H1 (cell line): ENCODE measurements at regions not wholly inside any gene's neighbourhood (a gene's known extent, or its start where the extent isn't known, plus 50 kb on each side); places are given as distances from the start of the nearest gene placed in this dataset.

Source experiments
- GTF2F1 ChIP-seq: IDR thresholded peaks from 2 replicates; pipeline ENCODE4 v1.6.1; 2012; ENCODE audit warnings: low read depth, low read length, improper control_type of control experiment, borderline replicate concordance
- ZNF274 ChIP-seq: IDR thresholded peaks from 2 replicates; pipeline ENCODE4 v1.7.0; 2012; ENCODE audit warnings: low read length, borderline replicate concordance; ENCODE audit errors: extremely low read depth
- TF ChIP-seq, protein P1 (sequence below), 3 experiments: IDR thresholded peaks; 1 replicate in 2 of 3; 2 replicates in 1 of 3; pipeline versions ENCODE4 v1.5.1 to v1.6.1; 2011; ENCODE audit warnings: low read length in 3 of 3, mild to moderate bottlenecking in 3 of 3, inconsistent platforms in 2 of 3, low read depth in 1 of 3, moderate library complexity in 1 of 3; ENCODE audit not compliant: insufficient read depth in 1 of 3; ENCODE audit errors: control extremely low read depth in 1 of 3
- TF ChIP-seq, protein P2 (sequence below): IDR thresholded peaks from 2 replicates; pipeline ENCODE4 v1.6.1; 2012; ENCODE audit warnings: low read length, inconsistent platforms
- TF ChIP-seq, protein P3 (sequence below): IDR thresholded peaks from 2 replicates; pipeline ENCODE4 v1.6.1; 2012; ENCODE audit warnings: inconsistent platforms

DNA sequence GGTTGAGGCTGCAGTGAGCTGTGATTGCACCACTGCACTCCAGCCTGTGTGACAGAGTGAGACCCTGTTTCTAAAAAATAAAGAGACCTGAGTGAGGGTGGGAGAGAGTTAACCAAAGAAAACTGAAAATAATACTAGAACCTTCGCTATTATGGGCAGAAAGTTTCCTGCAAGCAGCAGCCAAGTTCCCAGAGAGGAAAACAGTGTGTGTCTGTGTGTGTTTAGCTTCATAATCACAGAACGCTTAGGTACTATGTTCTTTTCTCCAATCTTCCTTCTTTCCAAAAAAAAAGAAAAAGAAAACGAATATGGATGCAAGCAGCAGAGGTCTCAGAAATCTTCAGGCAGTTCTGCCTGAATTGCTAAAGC, 170.0 kb downstream of the LY86 start:
- no peak for TF ChIP-seq ZNF274
- TF ChIP-seq, protein P1, sequence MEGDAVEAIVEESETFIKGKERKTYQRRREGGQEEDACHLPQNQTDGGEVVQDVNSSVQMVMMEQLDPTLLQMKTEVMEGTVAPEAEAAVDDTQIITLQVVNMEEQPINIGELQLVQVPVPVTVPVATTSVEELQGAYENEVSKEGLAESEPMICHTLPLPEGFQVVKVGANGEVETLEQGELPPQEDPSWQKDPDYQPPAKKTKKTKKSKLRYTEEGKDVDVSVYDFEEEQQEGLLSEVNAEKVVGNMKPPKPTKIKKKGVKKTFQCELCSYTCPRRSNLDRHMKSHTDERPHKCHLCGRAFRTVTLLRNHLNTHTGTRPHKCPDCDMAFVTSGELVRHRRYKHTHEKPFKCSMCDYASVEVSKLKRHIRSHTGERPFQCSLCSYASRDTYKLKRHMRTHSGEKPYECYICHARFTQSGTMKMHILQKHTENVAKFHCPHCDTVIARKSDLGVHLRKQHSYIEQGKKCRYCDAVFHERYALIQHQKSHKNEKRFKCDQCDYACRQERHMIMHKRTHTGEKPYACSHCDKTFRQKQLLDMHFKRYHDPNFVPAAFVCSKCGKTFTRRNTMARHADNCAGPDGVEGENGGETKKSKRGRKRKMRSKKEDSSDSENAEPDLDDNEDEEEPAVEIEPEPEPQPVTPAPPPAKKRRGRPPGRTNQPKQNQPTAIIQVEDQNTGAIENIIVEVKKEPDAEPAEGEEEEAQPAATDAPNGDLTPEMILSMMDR (IDR thresholded peaks at IDR 0.05; ENCODE audit: control extremely low read depth in 1 of 3, insufficient read depth in 1 of 3, low read depth in 1 of 3, low read length in 3 of 3): no peak
- TF ChIP-seq, protein P2, sequence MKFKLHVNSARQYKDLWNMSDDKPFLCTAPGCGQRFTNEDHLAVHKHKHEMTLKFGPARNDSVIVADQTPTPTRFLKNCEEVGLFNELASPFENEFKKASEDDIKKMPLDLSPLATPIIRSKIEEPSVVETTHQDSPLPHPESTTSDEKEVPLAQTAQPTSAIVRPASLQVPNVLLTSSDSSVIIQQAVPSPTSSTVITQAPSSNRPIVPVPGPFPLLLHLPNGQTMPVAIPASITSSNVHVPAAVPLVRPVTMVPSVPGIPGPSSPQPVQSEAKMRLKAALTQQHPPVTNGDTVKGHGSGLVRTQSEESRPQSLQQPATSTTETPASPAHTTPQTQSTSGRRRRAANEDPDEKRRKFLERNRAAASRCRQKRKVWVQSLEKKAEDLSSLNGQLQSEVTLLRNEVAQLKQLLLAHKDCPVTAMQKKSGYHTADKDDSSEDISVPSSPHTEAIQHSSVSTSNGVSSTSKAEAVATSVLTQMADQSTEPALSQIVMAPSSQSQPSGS: no peak
- TF ChIP-seq, protein P3, sequence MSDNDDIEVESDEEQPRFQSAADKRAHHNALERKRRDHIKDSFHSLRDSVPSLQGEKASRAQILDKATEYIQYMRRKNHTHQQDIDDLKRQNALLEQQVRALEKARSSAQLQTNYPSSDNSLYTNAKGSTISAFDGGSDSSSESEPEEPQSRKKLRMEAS: no peak
- no peak for TF ChIP-seq GTF2F1
